Upper lobe of right lung (tissue), 1 donor: ENCODE measurements at regions not wholly inside any gene's neighbourhood (a gene's known extent, or its start where the extent isn't known, plus 50 kb on each side); places are given as distances from the start of the nearest gene placed in this dataset.

Experiments
- ATAC-seq: fragments of 200-7000 bp; cut with Tn5 transposase; one replicate; pipeline ENCODE4 v1.9.1; 2020; ENCODE audit warnings: mild to moderate bottlenecking, moderate library complexity
- DNase-seq: peaks from one replicate; pipeline ENCODE4 v3.0.0-alpha.2; 2020
- H3K27ac ChIP-seq: fragments of 200-600 bp; one replicate; pipeline ENCODE4 v1.8.0; 2022
- H3K27me3 ChIP-seq: fragments of 200-600 bp; one replicate; pipeline ENCODE4 v1.8.0; 2022; ENCODE audit warnings: mild to moderate bottlenecking
- H3K36me3 ChIP-seq: fragments of 200-600 bp; one replicate; pipeline ENCODE4 v1.8.0; 2022
- H3K4me1 ChIP-seq: fragments of 200-600 bp; one replicate; pipeline ENCODE4 v1.8.0; 2022
- H3K4me3 ChIP-seq: fragments of 200-600 bp; one replicate; pipeline ENCODE4 v1.8.0; 2022; ENCODE audit warnings: mild to moderate bottlenecking
- H3K9me3 ChIP-seq: fragments of 200-600 bp; one replicate; pipeline ENCODE4 v1.8.0; 2022
- CTCF ChIP-seq: fragments of 200-600 bp; IDR thresholded peaks from one replicate; pipeline ENCODE4 v1.8.0; 2022; ENCODE audit warnings: antibody characterized with exemption
- intact Hi-C: fragments of 100-400 bp; cut with DNase I; formaldehyde crosslinking; loops from one replicate; pipeline ENCODE4 v1.11.0; 2022
- donor health status: DM: no; HTN: yes; CAD: no; lungs with severe emphysema.

DNA sequence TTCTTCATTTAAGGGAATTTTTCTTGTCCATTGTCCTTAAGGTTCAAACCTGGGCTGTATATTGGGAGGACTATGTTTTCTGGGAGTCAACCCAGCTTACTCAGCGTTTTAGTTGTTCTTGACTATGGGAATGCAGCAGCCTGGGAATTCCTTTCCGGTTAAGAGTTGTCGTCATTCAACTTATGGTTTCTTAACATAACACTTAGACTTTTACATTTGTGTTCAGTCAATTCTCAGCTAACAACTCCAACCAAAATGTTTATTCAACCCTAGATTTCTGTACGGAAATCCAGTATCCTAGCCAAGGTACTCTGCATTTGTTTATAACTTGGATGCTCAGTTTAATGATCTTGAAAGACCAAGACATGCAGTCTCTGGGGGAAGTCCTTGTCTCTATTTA, 960.9 kb downstream of the CBLN2 start:
- H3K27me3 ChIP-seq: no peaks in the 10 kb centered on the region
- H3K9me3 ChIP-seq: no peaks in the 10 kb centered on the region
- TF ChIP-seq CTCF: no peak
- H3K4me3 ChIP-seq: no peak overlapping the region
- H3K27ac ChIP-seq: no peak overlapping the region
- H3K36me3 ChIP-seq: no peaks in the 10 kb centered on the region
- ATAC-seq (no peak), DNase-seq (no peak)
- intact Hi-C loops: no loop called here
- H3K4me1 ChIP-seq: no peaks in the 10 kb centered on the region

DNA sequence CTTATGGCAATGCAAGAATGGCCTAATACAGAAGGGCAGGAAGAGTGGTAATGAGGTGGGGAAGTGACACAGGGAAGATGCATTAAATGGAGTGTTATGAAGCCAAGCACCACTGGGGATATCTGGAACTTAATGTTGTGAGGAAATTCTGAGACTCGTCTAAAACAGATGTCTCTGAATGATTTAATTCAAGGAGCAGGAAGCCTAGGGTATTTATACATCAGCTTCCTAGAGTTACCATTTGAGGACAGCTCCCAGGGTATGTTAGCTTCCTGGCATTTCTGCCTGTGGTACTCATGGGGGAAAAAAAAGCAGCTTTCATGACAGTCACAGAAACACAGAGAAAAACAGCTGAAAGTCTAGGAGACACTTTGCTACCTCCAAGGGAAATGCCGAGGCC, 989.5 kb downstream of the CBLN2 start:
- DNase-seq (no peak), ATAC-seq (no peak)
- Histone ChIP-seq H3K27ac (no peak overlapping the region), H3K4me1 (no peaks in the 10 kb centered on the region), H3K4me3 (no peak overlapping the region), H3K36me3 (no peaks in the 10 kb centered on the region), H3K27me3 (no peaks in the 10 kb centered on the region), H3K9me3 (no peaks in the 10 kb centered on the region)
- TF ChIP-seq CTCF: no peak
- intact Hi-C loops: no loop called here

DNA sequence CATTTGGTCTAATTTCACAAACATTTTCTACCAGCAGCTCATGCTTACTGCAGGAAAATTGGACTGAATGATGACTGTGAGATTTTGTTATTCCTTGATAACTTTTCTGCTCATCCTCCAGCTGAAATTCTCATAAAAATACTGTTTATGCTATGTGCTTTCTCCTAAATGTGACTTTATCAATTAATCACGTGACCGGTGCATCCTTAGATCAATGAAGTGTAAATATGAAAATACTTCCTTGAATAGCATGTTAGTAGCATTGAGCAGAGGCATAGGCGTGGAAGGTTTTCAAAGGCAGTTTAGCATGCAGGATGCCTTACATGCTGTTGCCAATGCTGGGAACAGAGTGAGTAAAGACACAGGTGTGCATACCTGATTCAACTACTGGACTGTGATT, 1002.5 kb downstream of the CBLN2 start:
- DNase-seq: no peak
- H3K27ac ChIP-seq: no peak overlapping the region
- ATAC-seq: no peak
- H3K9me3 ChIP-seq: no peaks in the 10 kb centered on the region
- TF ChIP-seq CTCF: no peak
- no peaks in the 10 kb centered on the region for H3K36me3 ChIP-seq
- H3K4me1 ChIP-seq: no peaks in the 10 kb centered on the region
- H3K27me3 ChIP-seq: no peaks in the 10 kb centered on the region
- intact Hi-C loops: no loop called here
- H3K4me3 ChIP-seq: no peak overlapping the region

GRCh38 chr18:71529703-71530303, 1014.3 kb downstream of the CBLN2 start:
- no peak for TF ChIP-seq CTCF
- Histone ChIP-seq H3K4me3 (no peak overlapping the region), H3K36me3 (no peaks in the 10 kb centered on the region), H3K27me3 (no peaks in the 10 kb centered on the region), H3K4me1 (no peaks in the 10 kb centered on the region), H3K27ac (no peak overlapping the region), H3K9me3 (no peaks in the 10 kb centered on the region)
- DNase-seq: no peak
- intact Hi-C loops: no loop called here
- no peak for ATAC-seq

DNA sequence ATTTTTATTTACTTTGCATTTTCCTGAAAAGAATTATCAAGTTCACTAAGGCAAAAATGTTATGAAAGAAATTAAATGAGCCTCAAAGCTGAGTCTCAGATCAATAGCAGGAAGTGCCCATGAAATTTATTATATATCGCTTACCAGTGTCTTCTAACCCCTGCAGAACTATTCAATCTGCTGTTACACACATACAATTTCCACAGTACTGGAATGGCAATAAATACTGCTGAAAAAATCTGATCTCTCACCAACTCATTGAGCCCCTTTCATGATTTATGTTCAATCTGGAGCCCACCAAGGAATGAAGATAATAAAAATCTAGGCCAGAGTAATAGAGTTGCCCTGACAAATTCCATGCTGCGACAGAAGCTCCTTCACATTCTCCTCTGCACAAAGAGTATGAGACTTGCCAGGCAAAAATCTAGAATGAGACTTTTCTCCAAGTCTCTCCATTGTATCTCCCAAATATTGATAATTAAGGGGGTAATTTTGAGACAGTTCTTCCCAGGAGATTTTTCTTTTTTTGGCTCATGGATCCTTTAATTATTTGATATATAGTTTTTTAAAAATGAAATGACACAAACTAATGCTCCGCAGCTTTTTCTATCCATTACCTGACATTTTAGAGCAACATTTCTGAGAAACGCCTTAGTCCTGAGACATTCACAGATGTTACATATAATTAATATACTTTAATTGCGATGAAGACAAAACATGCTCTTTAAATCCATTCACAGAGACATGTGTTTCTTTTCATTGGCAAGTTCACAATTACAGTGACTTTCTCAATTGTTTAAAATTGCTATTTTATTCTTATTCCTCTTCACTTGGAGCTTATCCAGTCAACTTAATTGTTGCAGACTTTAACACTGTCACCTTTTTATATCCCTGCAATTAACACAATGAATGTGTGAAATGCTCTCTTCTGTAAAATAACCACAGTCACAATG, 1020.4 kb downstream of the CBLN2 start:
- ATAC-seq (no peak), DNase-seq (no peak)

More for the DNA sequence above, 1020.4 kb downstream of the CBLN2 start:
- intact Hi-C loops: no loop called here
- H3K36me3 ChIP-seq: no peaks in the 10 kb centered on the region
- no peaks in the 10 kb centered on the region for H3K4me1 ChIP-seq
- no peak overlapping the region for H3K4me3 ChIP-seq
- H3K27me3 ChIP-seq: no peaks in the 10 kb centered on the region
- no peaks in the 10 kb centered on the region for H3K9me3 ChIP-seq
- H3K27ac ChIP-seq: no peak overlapping the region
- no peak for TF ChIP-seq CTCF
